PFSK-1 (cell line): ENCODE measurements at regions not wholly inside any gene's neighbourhood (a gene's known extent, or its start where the extent isn't known, plus 50 kb on each side); places are given as distances from the start of the nearest gene placed in this dataset.

Source experiments
- FOXP2 ChIP-seq: optimal IDR thresholded peaks from 2 replicates; pipeline ENCODE3; 2011; ENCODE audit warnings: borderline replicate concordance, control low read depth, inconsistent platforms; ENCODE audit not compliant: insufficient read depth; ENCODE audit errors: extremely low read length, extremely low read depth
- POLR2AphosphoS5 ChIP-seq: IDR thresholded peaks from 2 replicates; pipeline ENCODE4 v1.6.1; 2012; ENCODE audit warnings: low read depth, mild to moderate bottlenecking, control low read depth, low read length, moderate library complexity
- SIN3A ChIP-seq: IDR thresholded peaks from 2 replicates; pipeline ENCODE4 v1.6.1; 2012; ENCODE audit warnings: mild to moderate bottlenecking, low read length, moderate library complexity, borderline replicate concordance; ENCODE audit not compliant: insufficient read depth
- TAF1 ChIP-seq: IDR thresholded peaks from 2 replicates; pipeline ENCODE4 v1.6.1; 2012; ENCODE audit warnings: low read length, control low read depth, borderline replicate concordance; ENCODE audit not compliant: insufficient read depth
- TF ChIP-seq, protein P1 (sequence below), 2 experiments: IDR thresholded peaks; 2 replicates each; pipeline versions ENCODE4 v1.6.1 to v1.8.0; 2011 to 2012; ENCODE audit warnings: low read depth in 2 of 2, low read length in 2 of 2, control low read depth in 1 of 2, inconsistent platforms in 1 of 2, mild to moderate bottlenecking in 1 of 2, moderate library complexity in 1 of 2; ENCODE audit not compliant: insufficient read depth in 1 of 2

DNA sequence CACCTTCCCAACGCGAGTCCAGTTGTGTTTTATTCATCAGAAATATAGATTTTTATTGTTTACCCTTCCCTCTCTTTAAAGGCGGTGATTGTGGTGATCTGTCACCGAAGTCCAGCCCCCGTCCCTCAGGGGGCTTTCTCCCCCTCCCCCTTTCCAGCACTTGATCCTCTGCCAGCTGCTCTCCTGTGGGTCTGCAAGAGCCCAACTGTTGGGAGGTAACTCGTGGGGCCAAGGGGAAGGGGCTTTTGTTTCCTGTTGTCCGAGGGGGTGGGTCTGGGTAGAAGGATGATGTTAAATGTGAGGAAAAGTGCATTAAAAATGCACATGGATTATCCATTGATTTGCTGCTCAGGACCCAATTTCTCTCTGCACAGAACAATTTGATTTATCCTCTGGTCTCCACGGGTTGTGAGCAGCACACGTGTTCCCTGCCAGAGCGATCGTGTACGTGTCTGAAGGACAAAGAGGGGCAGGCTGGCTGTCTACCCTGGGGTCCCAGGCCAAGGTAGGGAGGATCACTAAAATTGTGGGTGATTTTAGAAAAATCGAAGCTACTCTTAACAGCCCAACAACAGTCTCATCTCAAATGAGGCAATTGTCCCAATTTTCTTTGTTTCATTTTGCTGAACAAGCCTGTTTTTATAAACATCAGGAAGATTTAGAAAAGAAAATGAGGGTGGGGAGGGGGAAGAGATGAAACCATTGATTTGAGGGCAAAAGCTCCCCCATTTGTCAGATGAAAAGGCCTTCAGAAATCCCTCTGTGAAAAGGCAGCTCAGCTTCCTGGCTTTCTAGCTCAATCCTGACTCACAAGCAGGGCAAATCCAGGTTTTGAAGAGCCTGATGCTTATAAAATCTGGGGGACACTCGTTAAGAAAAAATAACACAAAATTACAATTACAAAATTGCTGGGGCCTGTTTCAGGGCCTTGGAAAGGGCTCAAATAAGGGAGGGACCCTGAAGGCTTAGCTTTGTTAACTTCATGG, 176.2 kb downstream of the RHOU start:
- TF ChIP-seq, protein P1, sequence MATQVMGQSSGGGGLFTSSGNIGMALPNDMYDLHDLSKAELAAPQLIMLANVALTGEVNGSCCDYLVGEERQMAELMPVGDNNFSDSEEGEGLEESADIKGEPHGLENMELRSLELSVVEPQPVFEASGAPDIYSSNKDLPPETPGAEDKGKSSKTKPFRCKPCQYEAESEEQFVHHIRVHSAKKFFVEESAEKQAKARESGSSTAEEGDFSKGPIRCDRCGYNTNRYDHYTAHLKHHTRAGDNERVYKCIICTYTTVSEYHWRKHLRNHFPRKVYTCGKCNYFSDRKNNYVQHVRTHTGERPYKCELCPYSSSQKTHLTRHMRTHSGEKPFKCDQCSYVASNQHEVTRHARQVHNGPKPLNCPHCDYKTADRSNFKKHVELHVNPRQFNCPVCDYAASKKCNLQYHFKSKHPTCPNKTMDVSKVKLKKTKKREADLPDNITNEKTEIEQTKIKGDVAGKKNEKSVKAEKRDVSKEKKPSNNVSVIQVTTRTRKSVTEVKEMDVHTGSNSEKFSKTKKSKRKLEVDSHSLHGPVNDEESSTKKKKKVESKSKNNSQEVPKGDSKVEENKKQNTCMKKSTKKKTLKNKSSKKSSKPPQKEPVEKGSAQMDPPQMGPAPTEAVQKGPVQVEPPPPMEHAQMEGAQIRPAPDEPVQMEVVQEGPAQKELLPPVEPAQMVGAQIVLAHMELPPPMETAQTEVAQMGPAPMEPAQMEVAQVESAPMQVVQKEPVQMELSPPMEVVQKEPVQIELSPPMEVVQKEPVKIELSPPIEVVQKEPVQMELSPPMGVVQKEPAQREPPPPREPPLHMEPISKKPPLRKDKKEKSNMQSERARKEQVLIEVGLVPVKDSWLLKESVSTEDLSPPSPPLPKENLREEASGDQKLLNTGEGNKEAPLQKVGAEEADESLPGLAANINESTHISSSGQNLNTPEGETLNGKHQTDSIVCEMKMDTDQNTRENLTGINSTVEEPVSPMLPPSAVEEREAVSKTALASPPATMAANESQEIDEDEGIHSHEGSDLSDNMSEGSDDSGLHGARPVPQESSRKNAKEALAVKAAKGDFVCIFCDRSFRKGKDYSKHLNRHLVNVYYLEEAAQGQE (IDR thresholded peaks at IDR 0.05; ENCODE audit: insufficient read depth in 1 of 2, low read depth in 2 of 2, low read length in 2 of 2) = no peak
- no peak for TF ChIP-seq TAF1
- TF ChIP-seq POLR2AphosphoS5 = no peak
- TF ChIP-seq SIN3A = no peak
- no peak for TF ChIP-seq FOXP2
